Left kidney (tissue), 1 donor: ENCODE measurements at regions not wholly inside any gene's neighbourhood (a gene's known extent, or its start where the extent isn't known, plus 50 kb on each side); places are given as distances from the start of the nearest gene placed in this dataset.

Experiments
- DNase-seq: peaks from one replicate; pipeline ENCODE4 v3.0.0-alpha.2; 2013

- no peak for DNase-seq
Measured at GRCh38 chr4:14249226-14249625, 621.7 kb upstream of the BOD1L1 start.

GRCh38 chr4:14254252-14254651, 626.7 kb upstream of the BOD1L1 start:
- DNase-seq, result peak; percentile 8

GRCh38 chr4:14254926-14255325, 627.4 kb upstream of the BOD1L1 start:
- DNase-seq, result no peak

- DNase-seq, result no peak
Measured at GRCh38 chr4:14257903-14258302, 630.4 kb upstream of the BOD1L1 start.

- DNase-seq, result no peak
Measured at GRCh38 chr4:14259936-14260335, 632.4 kb upstream of the BOD1L1 start.

GRCh38 chr4:14260591-14260990, 633.1 kb upstream of the BOD1L1 start:
- DNase-seq, result no peak

GRCh38 chr4:14262221-14262620, 634.7 kb upstream of the BOD1L1 start:
- DNase-seq, result no peak

GRCh38 chr4:14264437-14264836, 636.9 kb upstream of the BOD1L1 start:
- no peak for DNase-seq

- DNase-seq, result no peak
Measured at GRCh38 chr4:14265651-14266050, 638.1 kb upstream of the BOD1L1 start.

GRCh38 chr4:14267373-14268060, 640.0 kb upstream of the BOD1L1 start:
- DNase-seq, result no peak

GRCh38 chr4:14269824-14270223, 642.3 kb upstream of the BOD1L1 start:
- DNase-seq, result no peak

- DNase-seq, result no peak
Measured at GRCh38 chr4:14272206-14272605, 644.7 kb upstream of the BOD1L1 start.

- DNase-seq, result no peak
Measured at GRCh38 chr4:14277505-14277904, 650.0 kb upstream of the BOD1L1 start.

- no peak for DNase-seq
Measured at GRCh38 chr4:14280567-14280966, 653.0 kb upstream of the BOD1L1 start.

GRCh38 chr4:14284578-14284977, 657.1 kb upstream of the BOD1L1 start:
- no peak for DNase-seq

- DNase-seq, result no peak
Measured at GRCh38 chr4:14289708-14290107, 662.2 kb upstream of the BOD1L1 start.

GRCh38 chr4:14293582-14293981, 666.1 kb upstream of the BOD1L1 start:
- DNase-seq, result no peak

GRCh38 chr4:14294611-14295010, 667.1 kb upstream of the BOD1L1 start:
- no peak for DNase-seq

- no peak for DNase-seq
Measured at GRCh38 chr4:14299166-14299565, 671.6 kb upstream of the BOD1L1 start.

- no peak for DNase-seq
Measured at GRCh38 chr4:14302021-14302420, 674.5 kb upstream of the BOD1L1 start.

GRCh38 chr4:14303856-14304255, 676.3 kb upstream of the BOD1L1 start:
- DNase-seq, result no peak

- no peak for DNase-seq
Measured at GRCh38 chr4:14308229-14308651, 680.7 kb upstream of the BOD1L1 start.

GRCh38 chr4:14309431-14309830, 681.9 kb upstream of the BOD1L1 start:
- DNase-seq, result no peak

- DNase-seq, result no peak
Measured at GRCh38 chr4:14313757-14314156, 686.2 kb upstream of the BOD1L1 start.

- no peak for DNase-seq
Measured at GRCh38 chr4:14315129-14315528, 687.2 kb upstream of the CPEB2 start.
